HCT116 (cell line): ENCODE measurements at regions not wholly inside any gene's neighbourhood (a gene's known extent, or its start where the extent isn't known, plus 50 kb on each side); places are given as distances from the start of the nearest gene placed in this dataset.

Source experiments
- CEBPB ChIP-seq: IDR thresholded peaks from 2 replicates; pipeline ENCODE4 v1.6.1; 2012; ENCODE audit warnings: low read depth
- EGR1 ChIP-seq: IDR thresholded peaks from 2 replicates; pipeline ENCODE4 v1.6.1; 2012; ENCODE audit warnings: low read depth
- EZH2 ChIP-seq: fragments of 200-600 bp; sonication (generic); IDR thresholded peaks from 2 replicates; pipeline ENCODE4 v1.6.1; 2017; ENCODE audit warnings: antibody characterized with exemption, mixed run types
- JUND ChIP-seq: IDR thresholded peaks from 2 replicates; pipeline ENCODE4 v1.6.1; 2012
- MAX ChIP-seq: IDR thresholded peaks from 2 replicates; pipeline ENCODE4 v1.6.1; 2012
- POLR2A ChIP-seq: IDR thresholded peaks from 2 replicates; pipeline ENCODE4 v1.7.0; 2011; ENCODE audit warnings: borderline replicate concordance; ENCODE audit not compliant: insufficient read depth, insufficient read length; ENCODE audit errors: extremely low read depth
- POLR2AphosphoS5 ChIP-seq: IDR thresholded peaks from 2 replicates; pipeline ENCODE4 v1.6.1; 2011; ENCODE audit warnings: mild to moderate bottlenecking, low read depth, low read length, moderate library complexity
- RAD21 ChIP-seq: IDR thresholded peaks from 2 replicates; pipeline ENCODE4 v1.6.1; 2012; ENCODE audit warnings: low read depth, mild to moderate bottlenecking
- REST ChIP-seq: IDR thresholded peaks from 2 replicates; pipeline ENCODE4 v1.6.1; 2012; ENCODE audit warnings: low read depth
- TCF7L2 ChIP-seq: IDR thresholded peaks from 2 replicates; pipeline ENCODE4 v1.7.0; 2011; ENCODE audit warnings: borderline replicate concordance, inconsistent platforms; ENCODE audit not compliant: insufficient read depth, insufficient read length; ENCODE audit errors: extremely low read depth
- ZFX ChIP-seq: fragments of 450-650 bp; IDR thresholded peaks from 2 replicates; pipeline ENCODE4 v1.6.1; 2017
- TF ChIP-seq, protein P1 (sequence below), 3 experiments: fragments of 200-600 bp in 1 of 3; sonication (generic) in 1 of 3; IDR thresholded peaks in 2 of 3; conservative IDR thresholded peaks in 1 of 3; 2 replicates each; pipeline ENCODE4 v1.5.1; 2012 to 2017; ENCODE audit warnings: low read depth in 2 of 3, low read length in 2 of 3, antibody characterized with exemption in 1 of 3, borderline replicate concordance in 1 of 3, control low read depth in 1 of 3, mild to moderate bottlenecking in 1 of 3, mixed read lengths in 1 of 3, mixed run types in 1 of 3, moderate library complexity in 1 of 3; ENCODE audit not compliant: insufficient read depth in 1 of 3

- TF ChIP-seq, protein P1, sequence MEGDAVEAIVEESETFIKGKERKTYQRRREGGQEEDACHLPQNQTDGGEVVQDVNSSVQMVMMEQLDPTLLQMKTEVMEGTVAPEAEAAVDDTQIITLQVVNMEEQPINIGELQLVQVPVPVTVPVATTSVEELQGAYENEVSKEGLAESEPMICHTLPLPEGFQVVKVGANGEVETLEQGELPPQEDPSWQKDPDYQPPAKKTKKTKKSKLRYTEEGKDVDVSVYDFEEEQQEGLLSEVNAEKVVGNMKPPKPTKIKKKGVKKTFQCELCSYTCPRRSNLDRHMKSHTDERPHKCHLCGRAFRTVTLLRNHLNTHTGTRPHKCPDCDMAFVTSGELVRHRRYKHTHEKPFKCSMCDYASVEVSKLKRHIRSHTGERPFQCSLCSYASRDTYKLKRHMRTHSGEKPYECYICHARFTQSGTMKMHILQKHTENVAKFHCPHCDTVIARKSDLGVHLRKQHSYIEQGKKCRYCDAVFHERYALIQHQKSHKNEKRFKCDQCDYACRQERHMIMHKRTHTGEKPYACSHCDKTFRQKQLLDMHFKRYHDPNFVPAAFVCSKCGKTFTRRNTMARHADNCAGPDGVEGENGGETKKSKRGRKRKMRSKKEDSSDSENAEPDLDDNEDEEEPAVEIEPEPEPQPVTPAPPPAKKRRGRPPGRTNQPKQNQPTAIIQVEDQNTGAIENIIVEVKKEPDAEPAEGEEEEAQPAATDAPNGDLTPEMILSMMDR (IDR thresholded peaks at IDR 0.05 in 2 of 3, conservative IDR thresholded peaks at IDR 0.05 in 1 of 3; ENCODE audit: borderline replicate concordance in 1 of 3, insufficient read depth in 1 of 3, low read depth in 2 of 3, low read length in 2 of 3) = no peak
- TF ChIP-seq EGR1 = no peak
- no peak for TF ChIP-seq JUND
- no peak for TF ChIP-seq EZH2
- no peak for TF ChIP-seq CEBPB
- no peak for TF ChIP-seq RAD21
- no peak for TF ChIP-seq MAX
- TF ChIP-seq POLR2AphosphoS5 = no peak
- TF ChIP-seq POLR2A = no peak
- no peak for TF ChIP-seq REST
- no peak for TF ChIP-seq TCF7L2
- no peak for TF ChIP-seq ZFX
These were observed 197.3 kb downstream of the ANKRD30B start for GRCh38 chr18:14945286-14945685.
